MM.1S (cell line): ENCODE measurements at regions not wholly inside any gene's neighbourhood (a gene's known extent, or its start where the extent isn't known, plus 50 kb on each side); places are given as distances from the start of the nearest gene placed in this dataset.
"Not testable (repeated sequence)": the region's sequence is repeated elsewhere in the genome, so short reads cannot be mapped to it uniquely, and the experiment has no call there.

Source experiments
- DNase-seq: peaks from one replicate; pipeline ENCODE4 v3.0.0-alpha.2; 2015
- H2AFZ ChIP-seq: fragments of 300-600 bp; sonication (generic); 2 replicates; pipeline ENCODE4 v1.6.0; 2016; ENCODE audit warnings: antibody characterized with exemption, low read length
- H3F3A ChIP-seq: fragments of 300-600 bp; sonication (generic); 2 replicates; pipeline ENCODE4 v1.6.1; 2016; ENCODE audit warnings: mild to moderate bottlenecking, antibody characterized with exemption, low read length, moderate library complexity, mixed read lengths; ENCODE audit not compliant: insufficient read depth
- H3K27ac ChIP-seq: fragments of 300-600 bp; sonication (generic); 2 replicates; pipeline ENCODE4 v1.5.1; 2016; ENCODE audit warnings: mild to moderate bottlenecking, low read length
- H3K27me3 ChIP-seq: fragments of 300-600 bp; sonication (generic); replicated peaks from 2 replicates; pipeline ENCODE4 v1.6.0; 2016; ENCODE audit warnings: low read length; ENCODE audit not compliant: insufficient read depth
- H3K36me3 ChIP-seq: fragments of 300-600 bp; sonication (generic); replicated peaks from 2 replicates; pipeline ENCODE4 v1.6.1; 2016; ENCODE audit warnings: mild to moderate bottlenecking, low read length, mixed read lengths; ENCODE audit not compliant: insufficient read depth
- H3K4me1 ChIP-seq: fragments of 300-600 bp; sonication (generic); 2 replicates; pipeline ENCODE4 v1.6.1; 2016; ENCODE audit warnings: low read length, mixed read lengths
- H3K4me2 ChIP-seq: fragments of 300-600 bp; sonication (generic); 2 replicates; pipeline ENCODE4 v1.6.0; 2016; ENCODE audit warnings: low read depth, low read length
- H3K4me3 ChIP-seq: fragments of 300-600 bp; sonication (generic); 2 replicates; pipeline ENCODE4 v1.5.1; 2016; ENCODE audit warnings: low read length, mixed read lengths
- H3K79me2 ChIP-seq: fragments of 300-600 bp; sonication (generic); 2 replicates; pipeline ENCODE4 v1.6.1; 2016; ENCODE audit warnings: mixed run types, low read length, mixed read lengths
- H3K9ac ChIP-seq: fragments of 300-600 bp; sonication (generic); 2 replicates; pipeline ENCODE4 v1.6.1; 2016; ENCODE audit warnings: low read length, mixed read lengths
- H3K9me2 ChIP-seq: fragments of 300-600 bp; sonication (generic); replicated peaks from 2 replicates; pipeline ENCODE4 v1.6.1; 2016; ENCODE audit warnings: mild to moderate bottlenecking, low read length, mixed read lengths; ENCODE audit not compliant: insufficient read depth
- H3K9me3 ChIP-seq: fragments of 300-600 bp; sonication (generic); replicated peaks from 2 replicates; pipeline ENCODE4 v1.6.1; 2016; ENCODE audit warnings: mild to moderate bottlenecking, low read length, mixed read lengths; ENCODE audit not compliant: insufficient read depth
- H4K20me1 ChIP-seq: fragments of 300-600 bp; sonication (generic); 2 replicates; pipeline ENCODE4 v1.6.1; 2016; ENCODE audit warnings: mild to moderate bottlenecking, low read length, moderate library complexity, mixed read lengths; ENCODE audit not compliant: insufficient read depth
- EZH2 ChIP-seq: fragments of 300-600 bp; sonication (generic); optimal IDR thresholded peaks from 2 replicates; pipeline ENCODE3; 2017; ENCODE audit warnings: low read depth, mild to moderate bottlenecking, antibody characterized with exemption, low read length, mixed read lengths
- EZH2phosphoT487 ChIP-seq: fragments of 300-600 bp; sonication (generic); IDR thresholded peaks from 2 replicates; pipeline ENCODE4 v1.6.1; 2018; ENCODE audit warnings: antibody characterized with exemption, low read length
- TF ChIP-seq, protein P1 (sequence below): fragments of 300-600 bp; sonication (generic); IDR thresholded peaks from 2 replicates; pipeline ENCODE4 v1.5.1; 2016; ENCODE audit warnings: antibody characterized with exemption, low read length, mixed read lengths

DNA sequence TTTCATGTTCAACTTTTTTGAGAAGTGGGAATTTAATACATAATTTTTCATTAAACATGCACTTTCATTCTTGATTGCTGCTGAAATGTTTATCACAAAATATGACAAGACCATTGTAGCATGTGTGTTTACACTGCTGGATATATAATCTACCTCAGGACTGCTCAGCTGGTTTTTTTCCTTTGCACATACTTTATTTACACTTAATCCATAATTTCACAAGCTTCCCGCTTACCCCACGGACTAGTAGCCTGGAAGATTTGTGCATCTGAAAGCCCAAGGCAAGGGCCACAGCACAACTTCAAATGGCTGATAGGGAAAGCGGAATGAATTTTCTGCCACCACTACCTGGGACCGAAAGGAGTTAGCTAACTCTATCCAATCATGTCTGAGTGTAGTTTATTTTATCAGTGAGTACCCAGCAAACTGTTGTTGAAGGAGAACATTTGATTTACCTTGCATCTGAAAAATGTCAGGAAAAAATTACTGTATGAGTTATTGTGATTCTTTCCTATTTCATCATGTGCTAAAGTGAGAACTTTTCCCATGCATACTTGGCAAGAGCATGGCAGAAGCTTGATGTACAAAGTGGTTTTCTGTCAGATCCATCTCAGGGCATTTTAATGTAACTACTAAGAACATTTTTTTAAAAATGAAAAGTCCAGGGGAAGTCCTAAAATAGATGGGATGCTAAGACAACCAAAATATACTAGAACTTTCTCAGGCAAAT, 558.2 kb upstream of the USP24 start:
- H3K79me2 ChIP-seq = no peaks in the 10 kb centered on the region
- H2AFZ ChIP-seq = no peak overlapping the region
- H3K4me3 ChIP-seq = no peak overlapping the region
- H3K9me3 ChIP-seq = no peaks in the 10 kb centered on the region
- H4K20me1 ChIP-seq = no peaks in the 10 kb centered on the region
- H3K9ac ChIP-seq = no peak overlapping the region
- no peaks in the 10 kb centered on the region for H3K4me1 ChIP-seq
- DNase-seq = no peak
- no peaks in the 10 kb centered on the region for H3F3A ChIP-seq
- H3K27ac ChIP-seq = no peak overlapping the region
- no peaks in the 10 kb centered on the region for H3K9me2 ChIP-seq
- no peak overlapping the region for H3K4me2 ChIP-seq
- H3K36me3 ChIP-seq = no peaks in the 10 kb centered on the region
- TF ChIP-seq, protein P1, sequence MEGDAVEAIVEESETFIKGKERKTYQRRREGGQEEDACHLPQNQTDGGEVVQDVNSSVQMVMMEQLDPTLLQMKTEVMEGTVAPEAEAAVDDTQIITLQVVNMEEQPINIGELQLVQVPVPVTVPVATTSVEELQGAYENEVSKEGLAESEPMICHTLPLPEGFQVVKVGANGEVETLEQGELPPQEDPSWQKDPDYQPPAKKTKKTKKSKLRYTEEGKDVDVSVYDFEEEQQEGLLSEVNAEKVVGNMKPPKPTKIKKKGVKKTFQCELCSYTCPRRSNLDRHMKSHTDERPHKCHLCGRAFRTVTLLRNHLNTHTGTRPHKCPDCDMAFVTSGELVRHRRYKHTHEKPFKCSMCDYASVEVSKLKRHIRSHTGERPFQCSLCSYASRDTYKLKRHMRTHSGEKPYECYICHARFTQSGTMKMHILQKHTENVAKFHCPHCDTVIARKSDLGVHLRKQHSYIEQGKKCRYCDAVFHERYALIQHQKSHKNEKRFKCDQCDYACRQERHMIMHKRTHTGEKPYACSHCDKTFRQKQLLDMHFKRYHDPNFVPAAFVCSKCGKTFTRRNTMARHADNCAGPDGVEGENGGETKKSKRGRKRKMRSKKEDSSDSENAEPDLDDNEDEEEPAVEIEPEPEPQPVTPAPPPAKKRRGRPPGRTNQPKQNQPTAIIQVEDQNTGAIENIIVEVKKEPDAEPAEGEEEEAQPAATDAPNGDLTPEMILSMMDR = no peak
- no peak for TF ChIP-seq EZH2
- H3K27me3 ChIP-seq = no peaks in the 10 kb centered on the region

DNA sequence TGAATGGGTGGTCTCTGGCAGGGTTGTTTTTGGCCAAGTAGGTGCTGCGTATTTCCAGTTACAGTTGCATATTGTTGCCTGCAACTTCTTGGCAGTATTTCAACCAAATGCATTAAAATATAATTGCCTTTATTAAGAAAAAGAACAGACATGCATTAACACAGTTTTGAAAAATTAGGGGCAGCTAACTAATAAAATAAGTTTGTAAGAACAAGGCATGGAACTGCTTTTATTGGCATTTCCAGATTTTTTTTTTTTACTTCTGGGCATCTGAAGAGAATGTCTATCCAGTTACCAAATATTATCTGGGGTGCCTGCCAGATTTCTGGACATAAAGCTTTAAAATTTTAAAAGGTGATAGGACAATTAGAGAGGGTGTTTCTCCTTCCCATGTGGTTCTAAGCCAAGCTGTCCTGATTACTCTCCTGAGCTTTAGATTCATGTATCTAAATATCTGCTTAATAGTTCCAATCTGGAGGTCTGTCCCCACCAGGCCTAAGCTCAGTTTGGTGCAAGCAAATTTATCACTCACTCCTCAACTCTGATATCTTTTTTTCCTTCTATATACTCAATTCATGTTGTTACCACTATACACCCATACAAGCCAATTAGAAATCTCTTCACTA, 553.3 kb upstream of the USP24 start:
- DNase-seq = no peak
- no peaks in the 10 kb centered on the region for H3K36me3 ChIP-seq

DNA sequence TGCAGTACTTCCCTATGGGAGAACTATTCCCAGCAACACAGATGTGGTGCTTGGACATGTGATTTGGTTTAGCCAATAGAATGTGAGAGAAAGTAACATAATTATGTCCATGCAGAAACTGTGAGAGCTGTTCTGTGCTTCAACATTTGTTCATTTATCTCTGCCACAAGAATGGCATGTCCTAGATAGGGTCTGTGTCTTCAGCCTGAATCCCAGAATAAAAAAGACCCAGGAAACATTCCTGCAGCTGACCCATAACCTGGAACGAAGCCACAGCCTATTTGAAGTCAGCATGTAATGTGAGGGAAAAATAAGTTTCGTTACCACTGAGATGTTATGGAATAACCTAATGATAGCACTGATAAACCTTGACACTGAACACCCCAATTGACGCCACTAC, 552.0 kb upstream of the USP24 start:
- no peak overlapping the region for H3K4me3 ChIP-seq
- H3F3A ChIP-seq = no peaks in the 10 kb centered on the region
- no peaks in the 10 kb centered on the region for H3K27me3 ChIP-seq
- DNase-seq = no peak
- H3K79me2 ChIP-seq = no peaks in the 10 kb centered on the region
- no peak overlapping the region for H3K9ac ChIP-seq
- no peak overlapping the region for H2AFZ ChIP-seq
- H4K20me1 ChIP-seq = no peaks in the 10 kb centered on the region
- no peaks in the 10 kb centered on the region for H3K4me1 ChIP-seq
- no peak overlapping the region for H3K27ac ChIP-seq
- no peak for TF ChIP-seq EZH2phosphoT487
- TF ChIP-seq, protein P1 = no peak
- no peak for TF ChIP-seq EZH2
- no peak overlapping the region for H3K4me2 ChIP-seq
- H3K36me3 ChIP-seq = no peaks in the 10 kb centered on the region
- no peaks in the 10 kb centered on the region for H3K9me2 ChIP-seq
- H3K9me3 ChIP-seq = no peaks in the 10 kb centered on the region

More for the DNA sequence above, 553.3 kb upstream of the USP24 start:
- H4K20me1 ChIP-seq = no peaks in the 10 kb centered on the region
- H3K9me3 ChIP-seq = no peaks in the 10 kb centered on the region
- H3K4me1 ChIP-seq = no peaks in the 10 kb centered on the region
- no peak overlapping the region for H3K27ac ChIP-seq
- no peaks in the 10 kb centered on the region for H3K79me2 ChIP-seq
- H2AFZ ChIP-seq = no peak overlapping the region
- TF ChIP-seq, protein P1 = no peak
- no peak for TF ChIP-seq EZH2
- TF ChIP-seq EZH2phosphoT487 = no peak
- H3K9me2 ChIP-seq = no peaks in the 10 kb centered on the region
- no peak overlapping the region for H3K9ac ChIP-seq
- no peak overlapping the region for H3K4me2 ChIP-seq
- H3K4me3 ChIP-seq = no peak overlapping the region
- H3K27me3 ChIP-seq = no peaks in the 10 kb centered on the region
- H3F3A ChIP-seq = no peaks in the 10 kb centered on the region

DNA sequence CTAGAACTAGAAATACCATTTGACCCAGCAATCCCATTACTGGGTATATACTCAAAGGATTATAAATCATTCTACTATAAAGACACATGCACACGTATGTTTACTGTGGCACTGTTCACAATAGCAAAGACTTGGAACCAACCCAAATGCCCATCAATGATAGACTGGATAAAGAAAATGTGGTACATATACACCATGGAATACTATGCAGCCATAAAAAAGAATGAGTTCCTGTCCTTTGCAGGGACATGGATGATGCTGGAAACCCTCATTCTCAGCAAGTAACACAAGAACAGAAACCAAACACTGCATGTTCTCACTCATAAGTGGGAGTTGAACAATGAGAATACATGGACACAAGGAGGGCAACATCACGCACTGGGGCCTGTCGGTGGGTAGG, 550.3 kb upstream of the USP24 start:
- H3K27me3 ChIP-seq, DNase-seq: not testable (repeated sequence)

More for the DNA sequence above, 550.3 kb upstream of the USP24 start:
- H3K79me2 ChIP-seq, H3K36me3 ChIP-seq, H3K9me2 ChIP-seq, H3K4me2 ChIP-seq, H3K4me1 ChIP-seq, H2AFZ ChIP-seq, H3K9ac ChIP-seq, H3K4me3 ChIP-seq, H3K27ac ChIP-seq, H3F3A ChIP-seq, H3K9me3 ChIP-seq, H4K20me1 ChIP-seq: not testable (repeated sequence)
